Skin of body (tissue), 1 donor: ENCODE measurements at regions not wholly inside any gene's neighbourhood (a gene's known extent, or its start where the extent isn't known, plus 50 kb on each side); places are given as distances from the start of the nearest gene placed in this dataset.
"Not testable (repeated sequence)": the region's sequence is repeated elsewhere in the genome, so short reads cannot be mapped to it uniquely, and the experiment has no call there.

ENCODE experiments used
- DNase-seq: peaks from one replicate; lab custom pipeline; 2025; lab: John Stamatoyannopoulos, UW

GRCh38 chr11:107276077-107276476 is 181.5 kb downstream of the CWF19L2 start:
- DNase-seq = peak; percentile 65

- no peak for DNase-seq
Observed at GRCh38 chr11:107275632-107276031, 182.0 kb downstream of the CWF19L2 start.

GRCh38 chr11:107274138-107274537 is 183.5 kb downstream of the CWF19L2 start:
- no peak for DNase-seq

- no peak for DNase-seq
Observed at GRCh38 chr11:107272561-107272960, 185.1 kb downstream of the CWF19L2 start.

GRCh38 chr11:107271425-107271824 is 186.2 kb downstream of the CWF19L2 start:
- no peak for DNase-seq

- no peak for DNase-seq
Observed at GRCh38 chr11:107268977-107269376, 188.6 kb downstream of the CWF19L2 start.

GRCh38 chr11:107266455-107266854 is 191.2 kb downstream of the CWF19L2 start:
- no peak for DNase-seq

DNA sequence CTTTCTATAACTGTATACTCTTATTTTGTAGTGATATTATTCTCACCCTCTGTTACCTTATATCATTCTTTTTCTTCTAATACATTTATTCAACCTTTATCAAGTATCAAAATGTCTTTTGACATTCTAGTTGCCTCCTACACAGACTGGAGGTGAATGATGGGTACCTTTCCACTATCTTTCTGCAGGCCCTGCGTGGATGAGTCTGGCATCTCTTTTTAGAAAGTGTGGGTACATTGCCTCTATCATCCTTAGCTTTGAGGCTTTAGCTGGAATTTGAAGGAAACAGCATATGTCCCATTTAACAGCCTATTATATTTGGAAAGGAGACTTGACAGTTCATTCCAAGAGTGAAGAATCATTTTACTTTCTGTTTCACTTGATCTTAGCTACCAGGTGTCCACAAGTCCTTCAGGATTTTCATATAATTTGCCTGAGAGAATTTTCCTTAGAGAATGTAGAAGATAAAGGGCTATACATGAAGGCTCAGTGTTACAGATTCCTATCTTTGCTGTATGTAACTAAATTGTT is 192.0 kb downstream of the CWF19L2 start:
- DNase-seq = no peak

- DNase-seq = no peak
Observed at GRCh38 chr11:107263844-107264563, 193.6 kb downstream of the CWF19L2 start.

DNA sequence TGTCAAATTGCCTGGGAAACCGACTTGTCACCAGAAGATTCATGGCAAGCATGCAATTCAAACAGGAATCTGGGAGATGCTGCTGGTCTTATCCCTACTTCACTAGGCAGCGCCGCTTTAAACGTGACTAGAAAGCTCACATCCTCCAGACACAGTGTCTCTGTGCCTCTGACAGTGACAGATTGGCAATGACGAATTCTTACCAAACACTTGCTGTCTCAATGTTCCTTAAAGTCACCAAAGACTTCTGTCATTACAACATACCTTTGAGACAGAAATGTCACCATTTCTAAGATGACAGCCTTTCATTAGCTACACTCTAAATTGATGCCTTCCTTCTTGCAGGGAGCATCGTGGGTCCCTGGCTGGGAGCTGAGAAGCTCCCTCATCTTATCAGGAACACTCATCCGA is 197.8 kb downstream of the CWF19L2 start:
- DNase-seq = no peak

DNA sequence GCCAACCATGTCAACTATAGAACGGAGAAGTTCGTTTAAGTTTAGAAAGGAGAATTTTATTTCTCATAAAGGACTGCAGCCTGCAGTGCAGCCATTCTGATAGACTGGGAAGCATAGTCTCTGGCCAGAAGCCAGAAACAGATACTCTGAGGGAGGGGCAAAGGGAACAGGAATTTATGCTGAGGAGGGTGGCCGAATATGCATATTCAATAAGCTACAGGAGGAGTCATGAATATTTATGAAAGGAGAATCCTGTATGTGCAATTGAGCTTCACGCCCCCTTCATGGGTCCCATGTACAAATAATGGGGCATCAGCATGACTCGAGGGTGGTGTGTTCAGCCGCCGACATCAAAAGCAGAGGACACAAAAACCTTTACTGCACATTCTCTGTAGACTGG is 199.9 kb downstream of the CWF19L2 start:
- DNase-seq = no peak

DNA sequence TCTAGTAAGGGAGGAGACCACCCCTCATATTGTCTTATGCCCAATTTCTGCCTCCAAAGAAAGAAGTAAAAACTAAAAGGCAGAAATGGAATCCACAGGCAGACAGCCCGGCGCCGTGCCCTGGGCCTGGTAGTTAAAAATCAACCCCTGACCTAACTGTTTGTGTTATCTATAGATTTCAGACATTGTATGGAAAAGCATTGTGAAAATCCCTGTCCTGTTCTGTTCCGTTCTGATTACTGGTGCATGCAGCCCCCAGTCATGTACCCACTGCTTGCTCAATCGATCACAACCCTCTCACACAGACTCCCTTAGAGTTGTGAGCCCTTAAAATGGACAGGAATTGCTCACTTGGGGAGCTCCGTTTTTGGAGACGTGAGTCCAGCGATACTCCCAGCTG is 204.0 kb downstream of the CWF19L2 start:
- DNase-seq = not testable (repeated sequence)

DNA sequence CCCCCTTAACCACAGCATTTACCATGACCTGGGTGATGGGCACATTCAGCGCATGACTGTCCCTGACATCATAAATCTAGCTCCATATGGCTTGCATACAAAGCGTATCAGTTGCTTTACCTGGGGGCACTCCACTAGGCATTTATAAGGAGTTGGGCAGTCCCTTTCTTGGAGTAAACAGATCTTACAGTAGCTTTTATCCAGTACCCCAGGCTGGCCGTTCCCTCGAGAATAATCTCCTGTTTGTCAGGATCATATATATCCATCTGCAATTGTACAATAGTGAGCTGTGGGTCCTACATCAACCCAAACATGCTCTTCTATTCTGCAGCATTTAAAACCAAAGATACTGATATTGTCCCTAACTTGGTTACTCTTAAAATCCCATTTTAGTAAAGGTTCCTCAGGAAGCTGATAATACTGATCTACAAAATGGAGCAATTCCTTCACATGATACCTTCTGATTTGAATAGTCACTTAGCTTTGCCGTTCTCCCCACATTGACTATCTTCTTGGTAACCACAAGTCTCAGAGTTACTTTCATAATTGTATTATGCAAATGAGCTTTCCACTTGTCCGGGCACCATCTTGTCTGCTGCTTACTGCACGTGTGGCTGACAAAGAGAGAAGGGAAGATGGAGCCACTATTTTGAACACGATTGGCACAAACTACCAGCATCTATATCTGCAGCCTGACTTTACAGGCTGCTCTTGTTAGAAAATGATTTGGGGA is 205.0 kb downstream of the CWF19L2 start:
- DNase-seq = no peak

DNA sequence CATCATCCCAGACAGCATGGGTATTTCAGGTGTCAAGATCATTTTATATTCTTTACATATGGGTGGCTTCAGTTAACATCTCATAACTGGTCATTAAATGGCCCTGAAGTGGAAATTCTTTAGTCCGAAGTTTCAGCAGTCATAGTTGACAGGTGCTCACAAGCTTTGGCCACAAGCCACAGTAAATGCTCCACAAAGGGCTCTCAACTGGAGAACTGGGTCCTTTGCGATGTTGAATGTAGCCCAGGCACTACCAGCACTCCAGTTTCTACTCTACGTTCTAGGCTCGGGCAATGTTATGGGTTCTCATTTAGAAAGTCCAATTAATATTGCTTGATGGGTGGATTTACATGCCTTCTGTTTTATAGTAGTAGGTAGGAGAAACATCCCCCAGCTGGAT is 206.3 kb downstream of the CWF19L2 start:
- DNase-seq = no peak

DNA sequence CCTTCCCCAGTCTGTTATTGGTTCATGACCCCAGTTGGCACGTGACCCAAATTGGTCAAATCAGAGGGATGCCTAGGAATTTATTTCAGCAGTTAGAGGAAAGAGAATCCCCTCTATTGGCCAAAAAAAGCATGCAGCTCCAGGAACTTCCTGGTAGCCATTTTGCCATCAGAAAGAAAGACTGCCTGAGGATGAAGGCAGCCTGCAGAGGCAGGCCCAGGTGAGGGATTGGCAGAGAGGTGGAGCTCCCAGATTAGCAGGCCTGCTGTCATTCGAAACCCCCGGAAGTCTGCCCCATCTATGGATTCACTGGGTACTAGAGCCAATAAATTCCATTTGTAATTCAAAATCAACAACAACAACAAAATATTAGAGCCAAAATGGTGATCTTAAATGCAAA is 207.6 kb downstream of the CWF19L2 start:
- no peak for DNase-seq

- no peak for DNase-seq
Observed at GRCh38 chr11:107249054-107249453, 208.6 kb downstream of the CWF19L2 start.

DNA sequence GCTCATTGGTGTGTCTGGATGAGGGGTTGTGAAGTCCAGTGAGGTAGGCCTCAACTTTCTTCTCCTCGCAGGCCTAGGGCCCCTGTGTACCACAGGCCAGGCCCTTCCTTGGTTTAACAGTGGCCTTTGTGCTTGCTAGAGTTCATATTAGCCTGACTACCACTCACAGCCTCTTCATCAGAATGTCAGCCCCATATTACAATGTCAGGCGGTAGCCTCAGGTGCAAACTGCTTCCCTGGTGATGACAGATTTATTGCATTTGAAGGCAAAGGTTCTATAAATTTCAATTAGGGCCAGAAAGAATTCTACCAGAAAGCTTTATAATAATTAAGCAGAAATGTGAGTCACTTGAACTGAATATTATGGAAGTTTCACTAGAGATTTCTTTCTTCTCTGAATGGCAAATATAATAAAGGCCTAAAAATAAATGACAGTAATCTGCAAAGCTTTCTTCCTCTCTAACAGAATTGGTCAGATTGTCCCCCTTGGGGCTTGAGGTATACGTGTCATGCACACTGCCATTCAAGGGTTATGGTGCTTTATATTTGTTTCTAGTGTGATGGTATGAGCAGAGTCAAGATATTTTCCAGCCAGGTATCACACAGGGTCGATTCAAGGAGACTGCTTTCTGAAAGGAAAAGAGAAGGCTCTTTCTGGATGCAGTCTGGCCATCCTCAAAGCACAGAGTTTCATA is 210.3 kb downstream of the CWF19L2 start:
- no peak for DNase-seq

DNA sequence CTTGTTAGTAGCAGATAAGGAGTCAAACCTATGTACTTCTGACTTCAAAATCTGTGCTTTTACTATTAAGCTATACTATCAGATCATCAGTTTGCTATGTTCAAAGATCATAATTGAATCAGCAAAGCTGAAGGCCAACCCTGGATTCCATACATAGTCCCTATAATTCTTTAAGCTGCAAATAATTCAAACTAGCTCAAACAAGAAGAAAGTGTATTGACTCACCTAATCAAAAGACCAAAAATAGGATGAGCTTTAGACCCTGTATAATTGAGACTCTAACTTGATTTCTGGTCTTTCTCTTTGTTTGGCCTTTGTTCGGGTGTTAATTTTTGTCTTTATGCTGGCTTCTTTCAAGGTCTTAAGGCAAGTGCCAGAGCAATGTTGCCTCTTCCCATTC is 213.7 kb downstream of the CWF19L2 start:
- no peak for DNase-seq

- no peak for DNase-seq
Observed at GRCh38 chr11:107232451-107232850, 214.2 kb upstream of the GUCY1A2 start.

GRCh38 chr11:107224836-107225235 is 206.6 kb upstream of the GUCY1A2 start:
- no peak for DNase-seq

GRCh38 chr11:107222916-107223460 is 204.7 kb upstream of the GUCY1A2 start:
- DNase-seq = no peak

DNA sequence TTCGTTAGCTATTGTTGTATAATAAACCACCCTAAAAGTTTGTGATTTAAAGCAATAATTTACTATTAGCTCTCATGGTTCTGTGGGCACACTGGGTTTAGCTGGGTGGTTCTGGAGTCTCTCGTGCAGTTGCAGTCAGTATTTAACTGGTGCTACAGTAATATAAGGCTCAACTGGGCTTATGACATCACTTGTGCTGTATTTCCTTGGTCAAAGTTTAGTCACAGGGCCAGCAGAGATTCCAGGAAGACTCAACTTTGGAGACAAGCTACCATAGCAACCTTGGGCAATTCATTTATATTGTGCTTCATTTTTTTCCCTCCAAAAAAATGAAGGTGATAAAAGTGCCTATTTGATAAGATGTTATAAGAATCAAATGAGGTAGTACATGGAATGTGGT is 204.2 kb upstream of the GUCY1A2 start:
- no peak for DNase-seq
